K562 (cell line): ENCODE measurements at regions not wholly inside any gene's neighbourhood (a gene's known extent, or its start where the extent isn't known, plus 50 kb on each side); places are given as distances from the start of the nearest gene placed in this dataset.

Source experiments
- ATAC-seq: fragments of 200-7000 bp; cut with Tn5 transposase; 3 replicates; pipeline ENCODE4 v1.9.1; 2020; ENCODE audit warnings: moderate library complexity
- BruUV-seq: library from RNA; stranded (reverse); fragments of 400-500 nt; replicated peaks from 2 replicates; lab custom pipeline; 2021; lab: Mats Ljungman, UMichigan
- CTCF ChIA-PET: fragments of 300-600 bp; formaldehyde crosslinking; extraction: SDS; loops from one replicate; lab custom pipeline; 2021; ENCODE audit warnings: low intra/inter-chr PET ratio; lab: Yijun Ruan, JAX
- POLR2A ChIA-PET: fragments of 300-600, 350-650 bp; sonication (Branson Sonifier 250); formaldehyde crosslinking; extraction: SDS; loops from one replicate; lab custom pipeline; 2021; ENCODE audit warnings: antibody characterized with exemption, inconsistent platforms; lab: Yijun Ruan, JAX
- DNase-seq, 4 experiments: peaks; one replicate each; pipeline versions ENCODE4 v3.0.0 to v3.0.0-alpha.2; 2011 to 2018; ENCODE audit warnings: low spot score in 3 of 4, mixed read lengths in 3 of 4; ENCODE audit errors: extremely low read depth in 1 of 4
- FAIRE-seq: peaks from 2 replicates; lab custom pipeline; 2011; peaks lifted over from hg19 to GRCh38; lab: Jason Lieb, UNC
- H2AFZ ChIP-seq: 2 replicates; pipeline ENCODE4 v1.6.0; 2011; ENCODE audit warnings: low read depth, low read length, control low read depth, inconsistent platforms
- H3K27ac ChIP-seq: fragments of 200-600 bp; 3 replicates; pipeline ENCODE4 v1.8.0; 2011; ENCODE audit warnings: low read depth, mild to moderate bottlenecking, control low read depth, inconsistent platforms, low read length, moderate library complexity, mixed read lengths; ENCODE audit errors: extremely low read depth
- H3K27me3 ChIP-seq, 2 experiments: fragments of 300-600 bp in 1 of 2; 2 replicates in 1 of 2; 3 replicates in 1 of 2; pipeline versions ENCODE4 v1.6.0 to v1.8.0; 2011; ENCODE audit warnings: inconsistent platforms in 2 of 2, low read length in 2 of 2, mild to moderate bottlenecking in 1 of 2, mixed read lengths in 1 of 2, moderate library complexity in 1 of 2; ENCODE audit not compliant: control insufficient read depth in 2 of 2, insufficient read depth in 2 of 2
- H3K36me3 ChIP-seq: fragments of 300-600 bp; 3 replicates; pipeline ENCODE4 v1.8.0; 2011; ENCODE audit warnings: mild to moderate bottlenecking, low read length, inconsistent platforms; ENCODE audit not compliant: control insufficient read depth, insufficient read depth
- H3K4me1 ChIP-seq, 2 experiments: fragments of 200-600 bp in 1 of 2; replicated peaks in 1 of 2; 2 replicates in 1 of 2; 3 replicates in 1 of 2; pipeline versions ENCODE4 v1.5.1 to v1.8.0; 2011; ENCODE audit warnings: inconsistent platforms in 2 of 2, low read length in 2 of 2, mild to moderate bottlenecking in 1 of 2, mixed read lengths in 1 of 2, moderate library complexity in 1 of 2; ENCODE audit not compliant: control insufficient read depth in 2 of 2, insufficient read depth in 2 of 2
- H3K4me2 ChIP-seq: 2 replicates; pipeline ENCODE4 v1.6.1; 2011; ENCODE audit warnings: low read length, control low read depth, inconsistent platforms, mixed read lengths; ENCODE audit not compliant: insufficient read depth
- H3K4me3 ChIP-seq: fragments of 200-600 bp; sonication (generic), shearing (Covaris generic); 2 replicates; pipeline ENCODE4 v1.5.1; 2016; ENCODE audit warnings: control low read depth, inconsistent platforms
- H3K79me2 ChIP-seq: fragments of 200-600 bp; 3 replicates; pipeline ENCODE4 v1.8.0; 2011; ENCODE audit warnings: low read length, inconsistent platforms; ENCODE audit not compliant: control insufficient read depth, insufficient read depth
- H3K9ac ChIP-seq, 2 experiments: 2 replicates each; pipeline versions ENCODE4 v1.6.0 to v1.6.1; 2011; ENCODE audit warnings: low read depth in 2 of 2, low read length in 2 of 2, control low read depth in 1 of 2, inconsistent platforms in 1 of 2, mild to moderate bottlenecking in 1 of 2, mixed read lengths in 1 of 2; ENCODE audit not compliant: insufficient read depth in 1 of 2
- H3K9me1 ChIP-seq: one replicate; pipeline ENCODE4 v1.6.0; 2011; ENCODE audit warnings: inconsistent platforms, mild to moderate bottlenecking, low read length, moderate library complexity; ENCODE audit not compliant: control insufficient read depth, insufficient read depth
- H3K9me3 ChIP-seq: replicated peaks from 2 replicates; pipeline ENCODE4 v1.5.1; 2011; ENCODE audit warnings: low read depth, low read length, inconsistent platforms; ENCODE audit not compliant: control insufficient read depth, insufficient read depth
- H4K20me1 ChIP-seq: replicated peaks from 2 replicates; pipeline ENCODE4 v1.6.1; 2011; ENCODE audit warnings: low read length, inconsistent platforms, mixed read lengths; ENCODE audit not compliant: control insufficient read depth, insufficient read depth
- ATF4 ChIP-seq: fragments of 450-650 bp; formaldehyde crosslinking; IDR thresholded peaks from 2 replicates; pipeline ENCODE4 v1.4.0; 2022; ENCODE audit warnings: mild to moderate bottlenecking, moderate library complexity
- BMI1 ChIP-seq: fragments of 150-350 bp; IDR thresholded peaks from 2 replicates; pipeline ENCODE4 v1.6.1; 2014; ENCODE audit warnings: low read length
- BRF1 ChIP-seq: IDR thresholded peaks from 3 replicates; pipeline ENCODE4 v1.6.1; 2011; ENCODE audit warnings: borderline replicate concordance, mild to moderate bottlenecking; ENCODE audit not compliant: insufficient read length; ENCODE audit errors: extremely low read depth
- CTCF ChIP-seq, 3 experiments: IDR thresholded peaks in 2 of 3; conservative IDR thresholded peaks in 1 of 3; 2 replicates each; pipeline ENCODE4 v1.5.1; 2011 to 2012; ENCODE audit warnings: low read length in 3 of 3, mild to moderate bottlenecking in 3 of 3, control low read depth in 2 of 3, improper control_type of control experiment in 1 of 3, inconsistent platforms in 1 of 3, low read depth in 1 of 3, mixed read lengths in 1 of 3, moderate library complexity in 1 of 3; ENCODE audit not compliant: insufficient read depth in 2 of 3
- DIDO1 ChIP-seq: fragments of 450-650 bp; IDR thresholded peaks from 2 replicates; pipeline ENCODE4 v1.6.1; 2016; ENCODE audit warnings: low read depth, missing biosample characterization, missing genetic modification characterization
- ELF1 ChIP-seq: fragments of 200-800 bp; sonication (Bioruptor generic); IDR thresholded peaks from 2 replicates; pipeline ENCODE4 v1.6.1; 2016; ENCODE audit warnings: missing genetic modification characterization, missing compliant biosample characterization
- HNRNPUL1 ChIP-seq: fragments of 200-400 bp; formaldehyde crosslinking; IDR thresholded peaks from 2 replicates; pipeline ENCODE4 v1.6.1; 2017; ENCODE audit warnings: low read length
- KLF10 ChIP-seq: fragments of 250-450 bp; sonication (Bioruptor Pico); IDR thresholded peaks from 2 replicates; pipeline ENCODE4 v1.6.1; 2021; ENCODE audit warnings: matching md5 sums
- KLF6 ChIP-seq: fragments of 250-450 bp; sonication (Bioruptor Pico); IDR thresholded peaks from 2 replicates; pipeline ENCODE4 v1.4.0; 2020; ENCODE audit warnings: mild to moderate bottlenecking, moderate library complexity, borderline replicate concordance
- MAZ ChIP-seq, 2 experiments: fragments of 450-650 bp in 1 of 2; sonication (generic) in 1 of 2; formaldehyde crosslinking; IDR thresholded peaks in 1 of 2; conservative IDR thresholded peaks in 1 of 2; 2 replicates each; pipeline versions ENCODE4 v1.4.0 to v1.5.0; 2020; ENCODE audit warnings: mild to moderate bottlenecking in 1 of 2, missing genetic modification reagents in 1 of 2
- NFXL1 ChIP-seq: fragments of 450-650 bp; formaldehyde crosslinking; IDR thresholded peaks from 2 replicates; pipeline ENCODE4 v1.4.0; 2021; ENCODE audit warnings: mild to moderate bottlenecking
- SMAD2 ChIP-seq: fragments of 150-350 bp; IDR thresholded peaks from 2 replicates; pipeline ENCODE4 v1.6.1; 2014; ENCODE audit warnings: low read depth, mild to moderate bottlenecking, low read length
- SRSF1 ChIP-seq: fragments of 200-400 bp; formaldehyde crosslinking; IDR thresholded peaks from 2 replicates; pipeline ENCODE4 v1.6.1; 2017; ENCODE audit warnings: mild to moderate bottlenecking, low read depth, low read length, moderate library complexity
- ZEB2 ChIP-seq: fragments of 450-650 bp; IDR thresholded peaks from 2 replicates; pipeline ENCODE4 v1.6.1; 2016
- ZNF347 ChIP-seq: fragments of 450-650 bp; formaldehyde crosslinking; IDR thresholded peaks from 2 replicates; pipeline ENCODE4 v1.4.0; 2020; ENCODE audit warnings: low read depth, mild to moderate bottlenecking, moderate library complexity
- ZNF444 ChIP-seq: fragments of 250-450 bp; sonication (Bioruptor Pico); IDR thresholded peaks from 2 replicates; pipeline ENCODE4 v1.4.0; 2020; ENCODE audit warnings: mild to moderate bottlenecking, moderate library complexity
- WGBS: fragments of 100-300 bp; shearing (Covaris generic); methylation state at CpG from one replicate; pipeline ENCODE4 v1.1.6; 2016; ENCODE audit warnings: low coverage, mixed read lengths; ENCODE audit not compliant: insufficient coverage; ENCODE audit errors: missing lambda C conversion rate; 5-methylcytosine and 5-hydroxymethylcytosine counted together
- in situ Hi-C: fragments of 300-500 bp; cut with MboI; formaldehyde crosslinking; loops from 4 replicates; pipeline ENCODE4 v1.15.0; 2018; ENCODE audit warnings: inconsistent platforms, mixed read lengths
- intact Hi-C: fragments of 100-400 bp; cut with micrococcal nuclease; formaldehyde crosslinking; loops from 2 replicates; pipeline ENCODE4 v1.14.2; 2022
- TF ChIP-seq, protein P1 (sequence below): IDR thresholded peaks from 2 replicates; pipeline ENCODE4 v1.6.1; 2011; ENCODE audit warnings: borderline replicate concordance, low read depth, mild to moderate bottlenecking, moderate library complexity, low read length; ENCODE audit not compliant: insufficient read depth, poor library complexity, severe bottlenecking
- TF ChIP-seq, protein P2 (sequence below), 2 experiments: fragments of 450-650 bp; IDR thresholded peaks; 2 replicates each; pipeline ENCODE4 v1.6.1; 2016

- FAIRE-seq = no peak
- in situ Hi-C loops = no loop called here
- TF ChIP-seq CTCF (IDR thresholded peaks at IDR 0.05 in 2 of 3, conservative IDR thresholded peaks at IDR 0.05 in 1 of 3; ENCODE audit: insufficient read depth in 2 of 3, low read depth in 1 of 3, low read length in 3 of 3) = no peak
- TF ChIP-seq DIDO1 (tag) = no peak
- TF ChIP-seq, protein P1, sequence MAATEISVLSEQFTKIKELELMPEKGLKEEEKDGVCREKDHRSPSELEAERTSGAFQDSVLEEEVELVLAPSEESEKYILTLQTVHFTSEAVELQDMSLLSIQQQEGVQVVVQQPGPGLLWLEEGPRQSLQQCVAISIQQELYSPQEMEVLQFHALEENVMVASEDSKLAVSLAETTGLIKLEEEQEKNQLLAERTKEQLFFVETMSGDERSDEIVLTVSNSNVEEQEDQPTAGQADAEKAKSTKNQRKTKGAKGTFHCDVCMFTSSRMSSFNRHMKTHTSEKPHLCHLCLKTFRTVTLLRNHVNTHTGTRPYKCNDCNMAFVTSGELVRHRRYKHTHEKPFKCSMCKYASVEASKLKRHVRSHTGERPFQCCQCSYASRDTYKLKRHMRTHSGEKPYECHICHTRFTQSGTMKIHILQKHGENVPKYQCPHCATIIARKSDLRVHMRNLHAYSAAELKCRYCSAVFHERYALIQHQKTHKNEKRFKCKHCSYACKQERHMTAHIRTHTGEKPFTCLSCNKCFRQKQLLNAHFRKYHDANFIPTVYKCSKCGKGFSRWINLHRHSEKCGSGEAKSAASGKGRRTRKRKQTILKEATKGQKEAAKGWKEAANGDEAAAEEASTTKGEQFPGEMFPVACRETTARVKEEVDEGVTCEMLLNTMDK = no peak
- TF ChIP-seq ZNF444 (CRISPR knock-in tag) = no peak
- no peak for TF ChIP-seq ATF4
- no peak for TF ChIP-seq NFXL1
- no peak for TF ChIP-seq ZEB2
- TF ChIP-seq SRSF1 = no peak
- TF ChIP-seq KLF10 (CRISPR knock-in tag) = no peak
- TF ChIP-seq, protein P2, sequence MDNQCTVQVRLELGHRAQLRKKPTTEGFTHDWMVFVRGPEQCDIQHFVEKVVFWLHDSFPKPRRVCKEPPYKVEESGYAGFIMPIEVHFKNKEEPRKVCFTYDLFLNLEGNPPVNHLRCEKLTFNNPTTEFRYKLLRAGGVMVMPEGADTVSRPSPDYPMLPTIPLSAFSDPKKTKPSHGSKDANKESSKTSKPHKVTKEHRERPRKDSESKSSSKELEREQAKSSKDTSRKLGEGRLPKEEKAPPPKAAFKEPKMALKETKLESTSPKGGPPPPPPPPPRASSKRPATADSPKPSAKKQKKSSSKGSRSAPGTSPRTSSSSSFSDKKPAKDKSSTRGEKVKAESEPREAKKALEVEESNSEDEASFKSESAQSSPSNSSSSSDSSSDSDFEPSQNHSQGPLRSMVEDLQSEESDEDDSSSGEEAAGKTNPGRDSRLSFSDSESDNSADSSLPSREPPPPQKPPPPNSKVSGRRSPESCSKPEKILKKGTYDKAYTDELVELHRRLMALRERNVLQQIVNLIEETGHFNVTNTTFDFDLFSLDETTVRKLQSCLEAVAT (IDR thresholded peaks at IDR 0.05) = no peak
- TF ChIP-seq ELF1 (tag) = no peak
- TF ChIP-seq ZNF347 (CRISPR knock-in tag) = no peak
- no peak for TF ChIP-seq HNRNPUL1
- no peak for TF ChIP-seq MAZ (CRISPR knock-in tag; conservative IDR thresholded peaks at IDR 0.05 in 1 of 2, IDR thresholded peaks at IDR 0.05 in 1 of 2)
- TF ChIP-seq BRF1 = no peak
- no peak for TF ChIP-seq SMAD2
- no peak for TF ChIP-seq KLF6 (CRISPR knock-in tag)
- no peak for TF ChIP-seq BMI1
These were observed 415.8 kb downstream of the HRH4 start for GRCh38 chr18:24876266-24876665.

More at GRCh38 chr18:24876266-24876665, 415.8 kb downstream of the HRH4 start:
- WGBS = 0% methylated on average over 5 of the region's 5 CpGs
- H3K36me3 ChIP-seq = no peaks in the 10 kb centered on the region
- H3K9ac ChIP-seq = no peak overlapping the region
- BruUV-seq = no TSS peak
- no peak overlapping the region for H3K4me3 ChIP-seq
- DNase-seq (no peak), ATAC-seq (no peak)
- intact Hi-C loops = loop anchor here (10.0 kb wide), 2 partner anchors 359 to 1019 kb away; no protein-coding TSS in a partner anchor
- H3K27ac ChIP-seq = no peak overlapping the region
- CTCF ChIA-PET = no interaction called here
- no peaks in the 10 kb centered on the region for H3K4me1 ChIP-seq
- H3K79me2 ChIP-seq = no peaks in the 10 kb centered on the region
- H3K9me1 ChIP-seq = no peaks in the 10 kb centered on the region
- no peaks in the 10 kb centered on the region for H3K27me3 ChIP-seq
- H4K20me1 ChIP-seq = no peaks in the 10 kb centered on the region
- no peak overlapping the region for H2AFZ ChIP-seq
- H3K4me2 ChIP-seq = no peak overlapping the region
- no peaks in the 10 kb centered on the region; the same call in 1 of the 2 replicates for H3K9me3 ChIP-seq
- POLR2A ChIA-PET = interaction anchor here (1.2 kb wide), 1 partner anchor 12 kb away, joined by 3 read pairs; no protein-coding TSS in a partner anchor
